ENCODE measurements at regions not wholly inside any gene's neighbourhood (a gene's known extent, or its start where the extent isn't known, plus 50 kb on each side); places are given as distances from the start of the nearest gene placed in this dataset.

GRCh38 chr7:32158751-32159745 lies 88.8 kb upstream of the PDE1C start:
- ChIA-PET POLR2A (no interaction called here), SMC1A (ENCODE audit: uncharacterized antibody, unreplicated experiment) (no interaction called here), CTCF (interaction anchor here (0.7 to 0.9 kb wide), 2 partner anchors 38 to 52 kb away, joined by 3 read pairs; no protein-coding TSS in a partner anchor), RAD21 (ENCODE audit: unreplicated experiment) (no interaction called here)
- BruUV-seq (replicated peaks) = no TSS peak
- Histone ChIP-seq H4K20me1 (ENCODE audit: control insufficient read depth, insufficient read depth) (no peaks in the 10 kb centered on the region), H2AFZ (ENCODE audit: control insufficient read depth, low read depth, low read length) (no peak overlapping the region), H3K4me2 (ENCODE audit: control insufficient read depth, insufficient read depth) (no peak overlapping the region), H3K27me3 (replicated peaks in 1 of 2; ENCODE audit: control insufficient read depth in 2 of 2, insufficient read depth in 2 of 2, low read length in 1 of 2) (peaks cover 0 to 2% of the 10 kb centered on the region in 2 experiments; a peak in 1 of 4 replicates), H3K9me3 (replicated peaks; ENCODE audit: control insufficient read depth, insufficient read depth, low read length) (no peaks in the 10 kb centered on the region), H3K79me2 (ENCODE audit: control insufficient read depth, insufficient read depth, low read length) (no peaks in the 10 kb centered on the region), H3K36me3 (ENCODE audit: control insufficient read depth in 2 of 2, insufficient read depth in 2 of 2, low read length in 1 of 2) (no peaks in the 10 kb centered on the region), H3K4me1 (ENCODE audit: control insufficient read depth, insufficient read depth, low read length) (no peaks in the 10 kb centered on the region), H3K27ac (ENCODE audit: control insufficient read depth, insufficient read depth) (no peak overlapping the region), H3K9ac (ENCODE audit: control insufficient read depth, insufficient read depth, low read length) (no peak overlapping the region), H3K4me3 (no peak overlapping the region)
- 32% methylated on average over 4 of the region's 4 CpGs for WGBS (ENCODE audit: insufficient coverage, insufficient replicate concordance, low lambda C conversion rate, missing lambda C conversion rate)
- no peak for DNase-seq (ENCODE audit: low read depth, low spot score)
- no peak for FAIRE-seq
- no peak for ATAC-seq
- TF ChIP-seq MEF2B (IDR thresholded peaks at IDR 0.05; ENCODE audit: partially characterized antibody, poor library complexity, severe bottlenecking) (no peak), ETV6 (conservative IDR thresholded peaks at IDR 0.05 in 1 of 2, IDR thresholded peaks at IDR 0.05 in 1 of 2; ENCODE audit: borderline replicate concordance in 1 of 2, low read depth in 1 of 2) (no peak), REST (IDR thresholded peaks at IDR 0.05; ENCODE audit: low read depth, low read length) (no peak), IRF5 (IDR thresholded peaks at IDR 0.05; ENCODE audit: borderline replicate concordance) (no peak), NRF1 (conservative IDR thresholded peaks at IDR 0.05; ENCODE audit: low read depth, low read length) (no peak)
- intact Hi-C loops (cut with micrococcal nuclease; ENCODE audit: unreplicated experiment) = no loop called here
- in situ Hi-C loops (cut with MboI) = no loop called here
